Loucy (cell line): ENCODE measurements at regions not wholly inside any gene's neighbourhood (a gene's known extent, or its start where the extent isn't known, plus 50 kb on each side); places are given as distances from the start of the nearest gene placed in this dataset.

ENCODE experiments used
- EZH2phosphoT487 ChIP-seq: fragments of 200-600 bp; IDR thresholded peaks from 2 replicates; pipeline ENCODE4 v1.6.1; 2018; ENCODE audit warnings: antibody characterized with exemption, mild to moderate bottlenecking, moderate library complexity, borderline replicate concordance
- TF ChIP-seq, protein P1 (sequence below): fragments of 200-600 bp; sonication (generic); conservative IDR thresholded peaks from 2 replicates; pipeline ENCODE4 v1.5.1; 2014; ENCODE audit warnings: mild to moderate bottlenecking, antibody characterized with exemption, low read length

DNA sequence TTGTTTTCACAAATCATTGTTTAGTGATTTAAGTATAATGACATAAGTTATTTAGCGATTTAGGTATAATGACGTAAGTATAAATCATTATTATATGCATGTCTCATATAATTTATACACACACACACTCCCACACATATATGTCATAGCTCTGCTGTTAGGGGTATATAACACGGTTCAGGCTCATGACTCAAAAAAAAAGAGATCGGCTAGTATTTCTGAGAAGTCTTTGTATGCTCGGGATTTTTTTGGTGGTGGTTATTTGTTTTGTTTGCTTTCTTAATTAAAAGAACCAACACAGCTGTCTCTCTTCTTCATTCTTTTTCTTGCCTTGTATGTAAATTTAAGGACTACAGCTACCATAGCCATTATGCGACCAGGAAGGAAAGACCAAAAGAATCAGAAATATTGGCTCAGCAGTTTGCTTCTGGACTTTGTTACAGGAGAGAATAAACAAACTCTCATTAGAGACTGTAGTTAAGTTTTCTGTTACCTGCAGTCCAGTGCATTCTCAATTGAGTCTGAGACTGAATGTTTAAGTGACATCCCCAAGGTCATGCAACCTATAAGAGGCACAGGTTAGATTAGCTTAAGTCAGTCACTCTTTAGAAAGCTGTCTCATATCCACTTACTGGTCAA lies 83.2 kb upstream of the NREP start:
- TF ChIP-seq, protein P1, sequence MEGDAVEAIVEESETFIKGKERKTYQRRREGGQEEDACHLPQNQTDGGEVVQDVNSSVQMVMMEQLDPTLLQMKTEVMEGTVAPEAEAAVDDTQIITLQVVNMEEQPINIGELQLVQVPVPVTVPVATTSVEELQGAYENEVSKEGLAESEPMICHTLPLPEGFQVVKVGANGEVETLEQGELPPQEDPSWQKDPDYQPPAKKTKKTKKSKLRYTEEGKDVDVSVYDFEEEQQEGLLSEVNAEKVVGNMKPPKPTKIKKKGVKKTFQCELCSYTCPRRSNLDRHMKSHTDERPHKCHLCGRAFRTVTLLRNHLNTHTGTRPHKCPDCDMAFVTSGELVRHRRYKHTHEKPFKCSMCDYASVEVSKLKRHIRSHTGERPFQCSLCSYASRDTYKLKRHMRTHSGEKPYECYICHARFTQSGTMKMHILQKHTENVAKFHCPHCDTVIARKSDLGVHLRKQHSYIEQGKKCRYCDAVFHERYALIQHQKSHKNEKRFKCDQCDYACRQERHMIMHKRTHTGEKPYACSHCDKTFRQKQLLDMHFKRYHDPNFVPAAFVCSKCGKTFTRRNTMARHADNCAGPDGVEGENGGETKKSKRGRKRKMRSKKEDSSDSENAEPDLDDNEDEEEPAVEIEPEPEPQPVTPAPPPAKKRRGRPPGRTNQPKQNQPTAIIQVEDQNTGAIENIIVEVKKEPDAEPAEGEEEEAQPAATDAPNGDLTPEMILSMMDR = no peak
- no peak for TF ChIP-seq EZH2phosphoT487
